ENCODE measurements at regions not wholly inside any gene's neighbourhood (a gene's known extent, or its start where the extent isn't known, plus 50 kb on each side); places are given as distances from the start of the nearest gene placed in this dataset.

- H3K4me3 ChIP-seq (ENCODE audit: low read depth, low read length): no peak overlapping the region
- no peak for TF ChIP-seq MAX (IDR thresholded peaks at IDR 0.05; ENCODE audit: low read depth, low read length)
- TF ChIP-seq POLR2A (IDR thresholded peaks at IDR 0.05; ENCODE audit: extremely low read depth, insufficient read length): no peak
- TF ChIP-seq MYC (IDR thresholded peaks at IDR 0.05; ENCODE audit: low read depth, low read length): no peak
- no peak for TF ChIP-seq CTCF (IDR thresholded peaks at IDR 0.05; ENCODE audit: low read depth, low read length)
- DNase-seq (ENCODE audit: low read depth): no peak
Measured at GRCh38 chr16:63689068-63689467, 1432.8 kb downstream of the CDH11 start.

GRCh38 chr16:63684149-63685101 lies 1437.4 kb downstream of the CDH11 start:
- TF ChIP-seq MAX (IDR thresholded peaks at IDR 0.05; ENCODE audit: low read depth, low read length) (no peak), MYC (IDR thresholded peaks at IDR 0.05; ENCODE audit: low read depth, low read length) (no peak), POLR2A (IDR thresholded peaks at IDR 0.05; ENCODE audit: extremely low read depth, insufficient read length) (no peak), CTCF (IDR thresholded peaks at IDR 0.05; ENCODE audit: low read depth, low read length) (no peak)
- DNase-seq (ENCODE audit: low read depth): no peak
- no peak overlapping the region for H3K4me3 ChIP-seq (ENCODE audit: low read depth, low read length)

- no peak for TF ChIP-seq MYC (IDR thresholded peaks at IDR 0.05; ENCODE audit: low read depth, low read length)
- TF ChIP-seq POLR2A (IDR thresholded peaks at IDR 0.05; ENCODE audit: extremely low read depth, insufficient read length): no peak
- TF ChIP-seq CTCF (IDR thresholded peaks at IDR 0.05; ENCODE audit: low read depth, low read length): no peak
- TF ChIP-seq MAX (IDR thresholded peaks at IDR 0.05; ENCODE audit: low read depth, low read length): no peak
- no peak for DNase-seq (ENCODE audit: low read depth)
- no peak overlapping the region for H3K4me3 ChIP-seq (ENCODE audit: low read depth, low read length)
Measured at GRCh38 chr16:63682844-63683243, 1439.0 kb downstream of the CDH11 start.

- TF ChIP-seq CTCF (IDR thresholded peaks at IDR 0.05; ENCODE audit: low read depth, low read length): no peak
- no peak for DNase-seq (ENCODE audit: low read depth)
- H3K4me3 ChIP-seq (ENCODE audit: low read depth, low read length): no peak overlapping the region
Measured at GRCh38 chr16:63672493-63672892, 1449.4 kb downstream of the CDH11 start.

GRCh38 chr16:63663155-63663554 lies 1458.7 kb downstream of the CDH11 start:
- TF ChIP-seq MYC (IDR thresholded peaks at IDR 0.05; ENCODE audit: low read depth, low read length) (no peak), MAX (IDR thresholded peaks at IDR 0.05; ENCODE audit: low read depth, low read length) (no peak), CTCF (IDR thresholded peaks at IDR 0.05; ENCODE audit: low read depth, low read length) (no peak), POLR2A (IDR thresholded peaks at IDR 0.05; ENCODE audit: extremely low read depth, insufficient read length) (no peak)
- no peak for DNase-seq (ENCODE audit: low read depth)
- no peak overlapping the region for H3K4me3 ChIP-seq (ENCODE audit: low read depth, low read length)
